Spleen (tissue), 11 donors: ENCODE measurements at regions not wholly inside any gene's neighbourhood (a gene's known extent, or its start where the extent isn't known, plus 50 kb on each side); places are given as distances from the start of the nearest gene placed in this dataset.

ENCODE experiments used
- DNase-seq: peaks from one replicate; pipeline ENCODE4 v3.0.0-alpha.2; 2020
- H3K27ac ChIP-seq, 8 donors: fragments of 200-600 bp; sonication (generic) in 7 of 8; 1 replicate in 4 of 8; 2 replicates in 4 of 8; pipeline versions ENCODE4 v1.5.0 to v1.8.0; 2016 to 2021; ENCODE audit warnings: inconsistent platforms in 4 of 8, mild to moderate bottlenecking in 4 of 8, moderate library complexity in 1 of 8
- H3K27me3 ChIP-seq, 7 donors: fragments of 200-600 bp; sonication (generic) in 6 of 7; replicated peaks in 1 of 7; 1 replicate in 4 of 7; 2 replicates in 3 of 7; pipeline versions ENCODE4 v1.5.0 to v1.8.0; 2016 to 2021; ENCODE audit warnings: inconsistent platforms in 3 of 7, mild to moderate bottlenecking in 1 of 7
- H3K36me3 ChIP-seq, 6 donors: fragments of 200-600 bp; sonication (generic) in 5 of 6; 1 replicate in 4 of 6; 2 replicates in 2 of 6; pipeline versions ENCODE4 v1.5.0 to v1.8.0; 2016 to 2021; ENCODE audit warnings: inconsistent platforms in 2 of 6
- H3K4me1 ChIP-seq, 6 donors: fragments of 200-600 bp; sonication (generic) in 5 of 6; 1 replicate in 3 of 6; 2 replicates in 3 of 6; pipeline versions ENCODE4 v1.5.0 to v1.8.0; 2016 to 2021; ENCODE audit warnings: inconsistent platforms in 3 of 6
- H3K4me3 ChIP-seq, 8 donors: fragments of 200-600 bp; sonication (generic) in 7 of 8; 1 replicate in 4 of 8; 2 replicates in 4 of 8; pipeline versions ENCODE4 v1.5.0 to v1.8.0; 2016 to 2021; ENCODE audit warnings: inconsistent platforms in 4 of 8, mild to moderate bottlenecking in 4 of 8, moderate library complexity in 2 of 8
- H3K9me3 ChIP-seq, 8 donors: fragments of 200-600 bp; sonication (generic) in 7 of 8; 1 replicate in 4 of 8; 2 replicates in 4 of 8; pipeline versions ENCODE4 v1.5.0 to v1.8.0; 2016 to 2021; ENCODE audit warnings: inconsistent platforms in 4 of 8
- CTCF ChIP-seq, 11 experiments: fragments of 200-600 bp in 7 of 11; fragments of 450-650 bp in 4 of 11; sonication (generic) in 4 of 11; IDR thresholded peaks in 8 of 11; conservative IDR thresholded peaks in 3 of 11; 1 replicate in 7 of 11; 2 replicates in 4 of 11; pipeline versions ENCODE4 v1.4.0 to v1.8.0; 2016 to 2021; ENCODE audit warnings: antibody characterized with exemption in 11 of 11, inconsistent platforms in 4 of 11, mild to moderate bottlenecking in 1 of 11
- POLR2A ChIP-seq, 3 donors: fragments of 450-650 bp; IDR thresholded peaks; one replicate each; pipeline ENCODE4 v1.5.1; 2017; ENCODE audit warnings: antibody characterized with exemption in 3 of 3, mild to moderate bottlenecking in 1 of 3
- POLR2AphosphoS5 ChIP-seq, 3 donors: sonication (generic); formaldehyde crosslinking; IDR thresholded peaks; one replicate each; pipeline ENCODE4 v1.5.1; 2017; ENCODE audit warnings: antibody characterized with exemption in 3 of 3
- WGBS, 5 donors: extraction: QIAGEN DNeasy Blood & Tissue Kit in 3 of 5; methylation state at CpG; one replicate each; pipeline versions ENCODE4 v1.1.5 to v1.1.7; 2013 to 2018; 5-methylcytosine and 5-hydroxymethylcytosine counted together
- intact Hi-C: fragments of 100-400 bp; cut with DNase I; formaldehyde crosslinking; loops from one replicate; pipeline ENCODE4 v1.15.0; 2023; ENCODE audit warnings: low total_unique reads
- donor health status: healthy with polysubstance abuse.
- donor health status: DM: no; HTN: no; CAD: no; lungs with moderate emphysema.
- donor health status: DM: no; HTN: no; CAD: no.
- donor health status: Bipolar disorder and iron deficiency.
- donor health status: healthy.
- donor health status: DM: no; HTN: no; CAD: no.
- donor health status: DM: yes; HTN: yes; CAD: no.

- H3K4me1 ChIP-seq, result peaks cover 0 to 76% (median 55%) of the 10 kb centered on the region in 6 donors
Observed at GRCh38 chr1:229033480-229033879, 237.4 kb upstream of the RAB4A start.

GRCh38 chr1:229034342-229034741 is 236.6 kb upstream of the RAB4A start:
- TF ChIP-seq POLR2AphosphoS5 (IDR thresholded peaks at IDR 0.05) (no peak), CTCF (IDR thresholded peaks at IDR 0.05 in 8 of 11, conservative IDR thresholded peaks at IDR 0.05 in 3 of 11) (no peak), POLR2A (IDR thresholded peaks at IDR 0.05) (no peak)
- Histone ChIP-seq H3K27me3 (no peaks in the 10 kb centered on the region), H3K9me3 (no peaks in the 10 kb centered on the region), H3K36me3 (no peaks in the 10 kb centered on the region), H3K27ac (peak overlapping the region in 6 of 8 donors; percentile 16 to 76 (median 72)), H3K4me1 (peaks cover 0 to 72% (median 53%) of the 10 kb centered on the region in 6 donors), H3K4me3 (no peak overlapping the region)
- 79 to 92% (median 86%) methylated on average over 3 of the region's 3 CpGs for WGBS, 5 donors
- DNase-seq, result no peak
- intact Hi-C loops, result no loop called here

More at GRCh38 chr1:229033480-229033879, 237.4 kb upstream of the RAB4A start:
- H3K36me3 ChIP-seq, result no peaks in the 10 kb centered on the region
- peak overlapping the region in 7 of 8 donors; percentile 55 to 76 (median 71) for H3K27ac ChIP-seq
- no peak overlapping the region for H3K4me3 ChIP-seq
- intact Hi-C loops, result no loop called here
- TF ChIP-seq POLR2A (IDR thresholded peaks at IDR 0.05), result no peak
- no peak for TF ChIP-seq POLR2AphosphoS5 (IDR thresholded peaks at IDR 0.05)
- TF ChIP-seq CTCF (IDR thresholded peaks at IDR 0.05 in 8 of 11, conservative IDR thresholded peaks at IDR 0.05 in 3 of 11), result no peak
- H3K27me3 ChIP-seq, result no peaks in the 10 kb centered on the region
- H3K9me3 ChIP-seq, result no peaks in the 10 kb centered on the region
- 66 to 90% (median 73%) methylated on average over 4 of the region's 4 CpGs for WGBS, 5 donors
- no peak for DNase-seq

- WGBS, 5 donors, result 51 to 59% (median 56%) methylated on average over 6 of the region's 6 CpGs
- intact Hi-C loops, result no loop called here
- no peaks in the 10 kb centered on the region for H3K27me3 ChIP-seq
- no peak for DNase-seq
- H3K4me3 ChIP-seq, result no peak overlapping the region
- H3K9me3 ChIP-seq, result no peaks in the 10 kb centered on the region
- H3K4me1 ChIP-seq, result peaks cover 0 to 67% (median 51%) of the 10 kb centered on the region in 6 donors
- TF ChIP-seq POLR2AphosphoS5 (IDR thresholded peaks at IDR 0.05) (no peak), POLR2A (IDR thresholded peaks at IDR 0.05) (no peak), CTCF (IDR thresholded peaks at IDR 0.05 in 8 of 11, conservative IDR thresholded peaks at IDR 0.05 in 3 of 11) (no peak)
- H3K27ac ChIP-seq, result peak overlapping the region in 5 of 8 donors; percentile 11 to 64 (median 46)
- H3K36me3 ChIP-seq, result no peaks in the 10 kb centered on the region
Observed at GRCh38 chr1:229035054-229035747, 235.7 kb upstream of the RAB4A start.

GRCh38 chr1:229035748-229036082 is 235.2 kb upstream of the RAB4A start:
- TF ChIP-seq CTCF (IDR thresholded peaks at IDR 0.05 in 8 of 11, conservative IDR thresholded peaks at IDR 0.05 in 3 of 11), result no peak
- TF ChIP-seq POLR2AphosphoS5 (IDR thresholded peaks at IDR 0.05), result no peak
- no peak for TF ChIP-seq POLR2A (IDR thresholded peaks at IDR 0.05)
- H3K27me3 ChIP-seq, result no peaks in the 10 kb centered on the region
- H3K4me3 ChIP-seq, result no peak overlapping the region
- H3K9me3 ChIP-seq, result no peaks in the 10 kb centered on the region
- no peaks in the 10 kb centered on the region for H3K36me3 ChIP-seq
- no peak for DNase-seq
- peak overlapping the region in 5 of 8 donors; percentile 11 to 64 (median 46) for H3K27ac ChIP-seq
- 56 to 68% (median 60%) methylated on average over 2 of the region's 2 CpGs for WGBS, 5 donors
- intact Hi-C loops, result no loop called here
- peaks cover 0 to 62% (median 49%) of the 10 kb centered on the region in 6 donors for H3K4me1 ChIP-seq
